DMS153 (cell line): ENCODE measurements at regions not wholly inside any gene's neighbourhood (a gene's known extent, or its start where the extent isn't known, plus 50 kb on each side); places are given as distances from the start of the nearest gene placed in this dataset.

Experiments
- DNase-seq: peaks from one replicate; lab custom pipeline; 2025; lab: John Stamatoyannopoulos, UW

- no peak for DNase-seq
These were observed 623.0 kb upstream of the CHORDC1 start for GRCh38 chr11:90845799-90846198.

- no peak for DNase-seq
These were observed 622.3 kb upstream of the CHORDC1 start for GRCh38 chr11:90845126-90845525.

- DNase-seq: no peak
These were observed 621.2 kb upstream of the CHORDC1 start for GRCh38 chr11:90844041-90844440.

- no peak for DNase-seq
These were observed 619.8 kb upstream of the CHORDC1 start for GRCh38 chr11:90842681-90843080.

- no peak for DNase-seq
These were observed 617.2 kb upstream of the CHORDC1 start for GRCh38 chr11:90840071-90840470.

DNA sequence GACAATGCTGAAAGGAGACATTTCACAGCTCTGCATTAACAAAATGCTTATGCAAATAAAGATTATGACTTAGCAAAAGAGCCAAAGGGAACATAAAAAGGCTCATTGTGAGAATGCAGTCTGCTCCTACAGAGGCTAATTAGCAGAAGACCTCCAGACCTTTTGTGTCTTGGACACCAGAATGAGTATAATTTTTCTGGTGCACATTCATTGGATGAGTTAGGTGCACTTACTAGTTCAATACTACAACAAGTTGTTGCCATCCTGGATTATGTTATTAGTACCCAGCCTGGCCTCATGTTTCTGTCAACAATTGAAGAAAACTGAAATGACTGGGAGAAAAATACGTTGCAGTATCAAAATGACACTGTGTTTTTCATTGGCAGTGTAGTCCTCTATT is 613.2 kb upstream of the CHORDC1 start:
- DNase-seq: no peak

- DNase-seq: no peak
These were observed 600.6 kb upstream of the CHORDC1 start for GRCh38 chr11:90823446-90823845.

DNA sequence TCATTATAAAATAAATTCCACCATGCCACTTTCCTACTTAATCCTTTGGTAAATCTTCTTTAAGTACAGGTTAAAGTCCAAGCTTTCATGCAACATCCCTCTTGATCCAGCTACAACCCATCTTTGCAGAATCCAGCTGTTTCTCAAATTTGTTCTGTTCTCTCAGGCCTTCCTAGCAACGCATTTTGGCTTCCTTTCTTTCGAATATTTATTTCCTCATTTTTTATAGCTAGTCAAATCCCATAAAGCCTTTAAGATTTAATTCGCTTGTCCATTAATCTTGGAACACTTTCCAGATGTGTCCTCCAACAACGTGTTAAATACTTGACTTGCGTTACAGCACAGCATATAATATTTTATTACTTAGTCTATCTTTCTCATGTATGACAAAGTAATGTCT is 600.1 kb upstream of the CHORDC1 start:
- DNase-seq: no peak

- DNase-seq: no peak
These were observed 595.4 kb upstream of the CHORDC1 start for GRCh38 chr11:90818196-90818745.

DNA sequence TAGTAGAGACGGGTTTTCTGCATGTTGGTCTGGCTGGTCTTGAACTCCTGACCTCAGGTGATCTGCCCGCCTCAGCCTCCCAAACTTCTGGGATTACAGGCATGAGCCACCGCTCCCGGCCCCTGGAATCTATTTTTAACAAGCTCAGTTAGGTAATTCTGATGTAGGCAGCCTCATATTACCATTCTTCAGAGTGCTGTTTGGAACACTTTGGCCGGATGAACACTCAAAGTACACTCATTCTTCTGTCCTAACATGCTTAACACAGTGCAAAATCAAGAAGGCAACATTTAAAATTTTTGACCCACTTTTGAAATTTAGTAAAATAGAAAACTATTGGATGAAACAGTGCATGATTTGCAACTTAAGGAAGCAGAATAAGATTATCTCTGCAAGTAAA is 586.7 kb upstream of the CHORDC1 start:
- no peak for DNase-seq

- DNase-seq: no peak
These were observed 582.3 kb upstream of the CHORDC1 start for GRCh38 chr11:90805172-90805571.

DNA sequence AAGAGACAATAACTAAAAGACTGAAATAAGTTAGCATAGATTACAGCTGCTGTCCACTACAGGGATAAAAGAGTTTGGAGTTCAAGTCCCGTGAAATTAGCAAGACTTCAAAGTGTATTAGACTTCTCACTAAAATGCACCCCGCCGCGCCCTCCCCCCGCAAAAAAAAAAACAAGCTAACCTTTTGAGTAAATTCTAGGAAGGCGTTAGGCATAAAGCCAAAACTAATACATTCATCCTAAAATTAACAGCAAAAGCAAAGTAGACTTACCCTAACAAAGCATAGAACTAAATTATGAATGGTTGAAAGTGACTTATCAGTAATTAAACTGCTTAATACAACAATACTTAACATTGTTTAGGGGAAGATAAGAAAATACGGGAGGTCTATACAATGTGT is 581.0 kb upstream of the CHORDC1 start:
- DNase-seq: no peak

DNA sequence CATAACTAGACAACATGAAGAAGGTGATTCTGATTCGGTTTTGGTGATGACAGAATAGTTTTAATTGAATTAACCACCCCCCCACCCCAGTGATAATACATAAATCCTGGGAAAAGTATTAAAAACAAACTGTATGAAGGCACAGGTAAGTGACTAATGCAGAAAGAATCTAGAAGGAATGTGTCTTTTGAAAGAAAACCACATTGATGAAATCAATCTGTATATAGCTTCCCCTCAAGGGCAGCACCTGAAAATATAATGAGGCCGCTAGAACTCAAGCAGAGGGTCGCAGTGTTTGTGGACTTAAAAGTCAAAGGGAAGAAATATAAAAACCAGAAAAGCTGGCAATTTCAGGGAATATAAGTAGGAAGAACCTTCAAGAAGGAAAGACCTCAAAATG is 580.5 kb upstream of the CHORDC1 start:
- DNase-seq: no peak

DNA sequence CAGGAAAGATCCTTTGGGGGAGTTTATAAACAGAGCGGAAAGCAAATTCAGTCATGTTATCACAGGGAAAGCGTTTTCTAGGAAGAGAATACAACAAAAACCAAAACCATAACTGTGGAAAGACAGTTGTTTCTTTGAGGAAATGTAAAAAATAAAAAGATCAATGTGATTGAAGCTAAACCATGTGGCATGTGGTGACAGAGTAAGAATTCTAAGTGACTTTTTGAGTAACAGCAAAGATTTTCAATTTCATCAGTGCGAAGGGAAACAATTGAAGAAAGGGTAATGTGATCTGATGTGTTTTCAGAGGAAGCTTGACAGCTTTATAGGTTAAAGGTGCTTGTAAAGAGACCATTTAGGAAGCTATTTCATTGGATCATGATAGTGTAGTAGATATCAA is 575.9 kb upstream of the CHORDC1 start:
- DNase-seq: no peak

DNA sequence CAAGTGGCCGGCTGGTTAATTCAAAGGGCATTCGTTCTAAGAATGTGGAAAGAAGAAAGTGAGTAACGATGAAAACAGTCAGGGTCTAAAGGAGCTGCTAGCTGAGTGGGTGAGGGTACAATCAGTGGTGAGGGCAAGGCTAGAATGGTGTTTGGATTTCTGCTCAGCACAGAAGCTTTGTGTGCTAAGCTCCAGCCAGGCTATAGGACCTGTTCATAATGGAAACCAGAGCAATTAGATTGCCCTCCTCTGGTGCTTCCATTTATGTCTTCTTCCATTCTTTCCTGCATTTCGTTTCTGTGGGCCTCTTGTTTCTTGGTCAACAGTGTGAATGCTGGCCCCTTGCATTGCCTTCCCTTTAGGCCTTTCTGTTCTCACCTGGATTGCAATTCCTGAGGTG is 572.9 kb upstream of the CHORDC1 start:
- DNase-seq: no peak

GRCh38 chr11:90788961-90789360 is 566.1 kb upstream of the CHORDC1 start:
- DNase-seq: no peak

GRCh38 chr11:90784241-90784814 is 561.5 kb upstream of the CHORDC1 start:
- no peak for DNase-seq

DNA sequence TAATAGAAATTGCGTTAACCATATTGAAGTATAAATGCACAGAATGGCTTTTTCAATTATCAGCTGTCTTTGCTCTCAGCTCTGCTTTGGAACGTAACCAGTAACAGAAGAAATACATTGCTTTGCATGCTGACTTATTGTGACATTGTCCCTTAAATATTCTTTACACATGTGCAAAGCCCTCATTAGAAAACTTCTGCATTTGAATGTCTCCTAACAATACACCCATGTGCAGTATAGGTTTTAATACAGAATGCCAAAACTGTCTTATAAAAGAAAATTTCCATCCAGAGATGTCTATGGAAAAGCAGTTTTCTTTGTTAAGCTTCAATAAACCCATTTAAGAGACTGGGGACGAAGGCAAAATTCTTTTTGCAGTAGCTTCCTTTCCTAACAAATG is 560.3 kb upstream of the CHORDC1 start:
- DNase-seq: no peak

DNA sequence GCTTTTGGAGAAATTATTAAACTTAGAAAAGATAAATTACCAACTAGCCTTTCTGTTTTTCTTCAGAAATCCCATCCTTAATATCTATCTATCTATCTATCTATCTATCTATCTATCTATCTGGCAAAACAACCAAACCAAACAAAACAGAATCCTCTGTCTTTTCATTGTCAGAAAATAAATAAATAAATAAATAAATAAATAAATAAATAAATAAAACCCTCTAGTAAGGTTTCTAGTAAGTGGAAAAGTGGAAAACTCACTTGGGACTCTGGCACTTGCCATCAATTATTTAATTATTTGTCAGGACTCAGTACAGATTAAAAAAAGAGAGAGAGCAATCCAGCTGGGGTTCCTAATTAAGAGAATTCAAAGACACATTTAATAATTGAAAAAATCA is 556.2 kb upstream of the CHORDC1 start:
- no peak for DNase-seq

- DNase-seq: no peak
These were observed 552.8 kb upstream of the CHORDC1 start for GRCh38 chr11:90775567-90776165.

GRCh38 chr11:90774727-90775566 is 552.1 kb upstream of the CHORDC1 start:
- DNase-seq: no peak

- no peak for DNase-seq
These were observed 547.2 kb upstream of the CHORDC1 start for GRCh38 chr11:90770007-90770406.

GRCh38 chr11:90766121-90766520 is 543.3 kb upstream of the CHORDC1 start:
- no peak for DNase-seq
